Activated CD4-positive, alpha-beta T cell treated with anti-CD3 and anti-CD28 coated beads, Interleukin-2, amount 10 ng/mL, durations not matched to agents 7 days and 5 days (primary cell): ENCODE measurements at regions not wholly inside any gene's neighbourhood (a gene's known extent, or its start where the extent isn't known, plus 50 kb on each side); places are given as distances from the start of the nearest gene placed in this dataset.

Experiments
- CTCF ChIA-PET: fragments of 350-600 bp; sonication (Branson Sonifier 250); formaldehyde crosslinking; loops from one replicate; lab custom pipeline; 2021; ENCODE audit warnings: antibody characterized with exemption; lab: Charles Lee
- POLR2A ChIA-PET: fragments of 350-600 bp; sonication (Branson Sonifier 250); formaldehyde crosslinking; loops from one replicate; lab custom pipeline; 2021; ENCODE audit warnings: antibody characterized with exemption; lab: Charles Lee
- DNase-seq: peaks from one replicate; pipeline ENCODE4 v3.0.0-alpha.2; 2020
- H3K27ac Mint-ChIP-seq: one replicate; pipeline ENCODE4 v1.8.0; 2021; ENCODE audit warnings: mild to moderate bottlenecking, moderate library complexity, mixed read lengths
- H3K27me3 Mint-ChIP-seq: one replicate; pipeline ENCODE4 v1.8.0; 2021; ENCODE audit warnings: mixed read lengths
- H3K36me3 Mint-ChIP-seq: one replicate; pipeline ENCODE4 v1.8.0; 2021; ENCODE audit warnings: low read depth, mixed read lengths
- H3K4me1 Mint-ChIP-seq: one replicate; pipeline ENCODE4 v1.8.0; 2021; ENCODE audit warnings: mixed read lengths
- H3K4me3 Mint-ChIP-seq: one replicate; pipeline ENCODE4 v1.8.0; 2021; ENCODE audit warnings: mild to moderate bottlenecking, moderate library complexity, mixed read lengths
- H3K9me3 Mint-ChIP-seq: one replicate; pipeline ENCODE4 v1.8.0; 2021; ENCODE audit warnings: mixed read lengths

DNA sequence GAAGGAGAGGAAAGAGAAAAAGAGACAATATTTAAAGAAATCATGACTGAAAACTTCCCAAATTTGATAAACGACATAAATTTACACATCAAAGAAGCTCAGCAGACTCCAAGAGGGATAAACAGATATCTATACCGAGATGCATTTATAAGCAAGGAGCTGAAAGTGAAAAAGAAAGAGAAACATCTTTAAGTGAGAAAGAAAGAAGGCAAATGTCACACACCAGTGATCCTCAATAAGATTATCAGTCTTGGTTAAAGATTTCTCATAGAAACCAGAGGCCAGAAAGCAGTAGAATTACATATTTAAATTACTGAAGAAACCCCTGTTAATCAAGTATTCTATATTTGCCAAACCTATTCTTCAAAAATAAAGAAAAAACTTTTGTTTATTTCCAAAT is 424.2 kb downstream of the SLC16A7 start:
- H3K27ac Mint-ChIP-seq, result no peak overlapping the region
- H3K36me3 Mint-ChIP-seq, result no peaks in the 10 kb centered on the region
- CTCF ChIA-PET, result interaction anchor here (0.7 kb wide), 1 partner anchor 140 kb away, joined by 3 read pairs; no protein-coding TSS in a partner anchor
- no peaks in the 10 kb centered on the region for H3K9me3 Mint-ChIP-seq
- H3K4me1 Mint-ChIP-seq, result no peaks in the 10 kb centered on the region
- no peaks in the 10 kb centered on the region for H3K27me3 Mint-ChIP-seq
- DNase-seq, result no peak
- H3K4me3 Mint-ChIP-seq, result no peak overlapping the region
- POLR2A ChIA-PET, result no interaction called here

- no peaks in the 10 kb centered on the region for H3K4me1 Mint-ChIP-seq
- no peak overlapping the region for H3K4me3 Mint-ChIP-seq
- DNase-seq, result no peak
- ChIA-PET CTCF (no interaction called here), POLR2A (no interaction called here)
- no peaks in the 10 kb centered on the region for H3K27me3 Mint-ChIP-seq
- H3K27ac Mint-ChIP-seq, result no peak overlapping the region
- H3K9me3 Mint-ChIP-seq, result no peaks in the 10 kb centered on the region
- no peaks in the 10 kb centered on the region for H3K36me3 Mint-ChIP-seq
Measured at GRCh38 chr12:60021235-60021634, 425.4 kb downstream of the SLC16A7 start.

DNA sequence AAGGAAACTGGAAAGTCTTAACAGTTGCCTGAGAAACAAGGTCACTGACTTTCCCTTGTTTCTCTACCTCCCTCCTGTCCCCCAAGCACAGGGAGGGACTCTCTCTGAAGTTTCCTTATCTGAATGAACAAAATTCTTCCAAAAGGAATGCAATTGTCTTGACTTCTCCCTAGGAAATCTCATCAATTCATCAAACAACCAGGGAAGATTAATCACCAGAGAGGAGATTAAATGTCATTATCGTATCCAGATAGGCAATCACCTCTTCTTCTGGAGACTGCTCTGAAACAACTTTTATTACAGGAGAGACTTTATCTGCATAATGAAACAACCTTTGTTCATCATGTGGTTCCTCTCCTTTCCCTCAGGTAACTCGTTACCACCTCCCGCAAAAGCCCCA is 431.4 kb downstream of the SLC16A7 start:
- Mint-ChIP-seq H3K27me3 (no peaks in the 10 kb centered on the region), H3K9me3 (peaks cover 1% of the 10 kb centered on the region), H3K27ac (no peak overlapping the region), H3K36me3 (no peaks in the 10 kb centered on the region), H3K4me1 (no peaks in the 10 kb centered on the region), H3K4me3 (no peak overlapping the region)
- DNase-seq, result no peak
- POLR2A ChIA-PET, result no interaction called here
- CTCF ChIA-PET, result no interaction called here

DNA sequence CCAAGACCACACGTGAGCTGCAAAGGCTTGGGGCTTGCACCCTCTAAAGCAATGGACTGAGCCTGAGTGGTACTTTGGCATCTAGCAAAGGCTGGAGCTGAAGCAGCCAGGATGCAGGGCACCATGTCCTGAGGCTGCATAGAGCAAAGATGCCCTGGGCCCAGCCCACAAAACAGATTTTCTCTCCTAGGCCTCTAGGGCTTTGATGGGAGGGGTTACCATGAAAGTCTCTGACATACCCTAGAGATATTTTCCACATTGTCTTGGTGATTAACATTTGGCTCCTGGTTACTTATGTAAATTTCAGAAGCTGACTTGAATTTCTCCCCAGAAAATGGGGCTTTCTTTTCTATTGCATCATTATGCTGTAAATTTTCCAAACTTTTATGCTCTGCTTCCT is 438.3 kb downstream of the SLC16A7 start:
- POLR2A ChIA-PET, result no interaction called here
- Mint-ChIP-seq H3K9me3 (peaks cover 5% of the 10 kb centered on the region), H3K27me3 (no peaks in the 10 kb centered on the region), H3K36me3 (no peaks in the 10 kb centered on the region), H3K4me1 (no peaks in the 10 kb centered on the region), H3K27ac (no peak overlapping the region), H3K4me3 (no peak overlapping the region)
- CTCF ChIA-PET, result no interaction called here
- DNase-seq, result no peak

DNA sequence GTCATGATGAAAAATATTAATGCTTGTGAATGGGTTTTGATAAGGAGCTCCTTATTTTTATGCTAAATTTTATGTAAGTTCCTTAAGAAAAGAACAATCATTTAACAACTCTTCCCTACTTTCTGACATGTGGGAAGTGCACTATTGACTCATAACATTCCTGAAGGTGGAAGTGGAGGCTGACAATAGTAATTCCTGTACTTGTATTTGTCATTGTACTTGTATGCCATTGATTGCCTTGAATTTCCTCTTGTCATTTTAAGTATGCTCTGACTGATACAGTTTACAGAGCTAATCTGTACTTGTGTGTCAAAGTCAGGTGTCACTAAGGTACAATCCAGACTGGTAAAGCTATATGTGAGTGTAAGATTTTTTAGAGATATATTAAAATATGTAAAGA is 440.0 kb downstream of the SLC16A7 start:
- Mint-ChIP-seq H3K4me3 (no peak overlapping the region), H3K36me3 (no peaks in the 10 kb centered on the region), H3K27ac (no peak overlapping the region), H3K27me3 (no peaks in the 10 kb centered on the region), H3K4me1 (no peaks in the 10 kb centered on the region), H3K9me3 (peaks cover 5% of the 10 kb centered on the region)
- POLR2A ChIA-PET, result no interaction called here
- no peak for DNase-seq
- CTCF ChIA-PET, result no interaction called here

- Mint-ChIP-seq H3K27me3 (no peaks in the 10 kb centered on the region), H3K9me3 (no peaks in the 10 kb centered on the region), H3K4me1 (no peaks in the 10 kb centered on the region), H3K36me3 (no peaks in the 10 kb centered on the region), H3K4me3 (no peak overlapping the region), H3K27ac (no peak overlapping the region)
- ChIA-PET POLR2A (no interaction called here), CTCF (no interaction called here)
- no peak for DNase-seq
Measured at GRCh38 chr12:60042835-60043234, 447.0 kb downstream of the SLC16A7 start.

DNA sequence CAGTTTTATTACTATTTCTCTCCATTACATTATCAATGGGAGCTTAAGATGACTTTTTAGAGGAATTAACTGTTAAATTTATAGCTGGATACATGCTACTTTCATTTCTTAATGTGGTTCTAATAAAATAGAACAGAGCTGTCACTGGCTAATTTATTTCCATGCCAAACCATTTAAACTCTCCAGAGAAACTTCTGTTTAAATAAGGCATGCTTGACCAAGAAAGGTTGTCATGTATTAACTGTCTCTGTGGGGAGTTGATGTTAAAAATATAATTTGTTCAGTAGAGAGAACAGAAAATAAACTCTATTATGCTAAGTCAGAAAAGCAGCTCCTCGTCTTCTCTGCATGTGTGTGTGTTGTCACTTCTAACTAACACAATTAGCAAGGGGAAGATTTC is 447.4 kb downstream of the SLC16A7 start:
- Mint-ChIP-seq H3K36me3 (no peaks in the 10 kb centered on the region), H3K27me3 (no peaks in the 10 kb centered on the region), H3K4me1 (no peaks in the 10 kb centered on the region), H3K9me3 (no peaks in the 10 kb centered on the region), H3K27ac (no peak overlapping the region), H3K4me3 (no peak overlapping the region)
- POLR2A ChIA-PET, result no interaction called here
- no peak for DNase-seq
- CTCF ChIA-PET, result no interaction called here

DNA sequence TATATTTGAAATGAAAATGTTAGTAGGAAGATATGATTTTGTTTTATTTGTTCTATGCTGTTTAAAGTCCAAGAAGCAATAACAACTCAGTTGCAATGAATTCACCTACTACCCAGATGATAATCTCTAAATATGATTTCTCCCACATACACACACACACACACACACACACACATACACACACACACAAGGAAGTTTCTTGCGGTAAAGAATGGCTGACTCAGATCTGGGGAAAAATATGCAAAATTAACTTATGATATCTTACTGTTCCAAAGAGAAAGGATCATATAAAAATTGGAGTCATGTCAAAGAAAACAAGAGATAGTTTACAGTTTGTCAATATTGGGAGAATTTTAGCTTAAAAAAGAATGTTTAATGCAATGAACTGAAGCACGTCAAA is 456.7 kb downstream of the SLC16A7 start:
- CTCF ChIA-PET, result no interaction called here
- no peak for DNase-seq
- Mint-ChIP-seq H3K9me3 (peaks cover 3% of the 10 kb centered on the region), H3K27me3 (no peaks in the 10 kb centered on the region), H3K4me1 (no peaks in the 10 kb centered on the region), H3K27ac (no peak overlapping the region), H3K36me3 (no peaks in the 10 kb centered on the region), H3K4me3 (no peak overlapping the region)
- POLR2A ChIA-PET, result no interaction called here

DNA sequence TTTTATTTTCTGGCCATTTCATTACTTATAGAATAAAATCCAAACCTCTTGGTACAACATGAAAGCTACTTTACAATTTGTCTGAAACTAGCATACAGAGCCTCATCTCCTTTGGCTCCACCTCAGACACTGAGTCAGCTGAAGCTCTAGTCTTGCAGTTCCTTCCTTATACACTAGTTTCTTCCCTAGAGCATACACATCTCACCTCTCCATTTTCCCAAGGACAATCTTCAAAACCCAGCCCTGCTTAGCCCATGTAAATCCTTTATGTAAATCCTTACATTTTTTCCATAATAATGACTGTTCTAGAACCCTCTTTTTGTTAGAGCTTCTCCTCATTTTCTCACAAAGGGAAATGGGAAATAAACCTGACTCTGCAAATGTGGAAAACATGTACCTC is 463.4 kb downstream of the SLC16A7 start:
- H3K4me3 Mint-ChIP-seq, result no peak overlapping the region
- H3K4me1 Mint-ChIP-seq, result no peaks in the 10 kb centered on the region
- H3K27ac Mint-ChIP-seq, result no peak overlapping the region
- H3K36me3 Mint-ChIP-seq, result no peaks in the 10 kb centered on the region
- POLR2A ChIA-PET, result no interaction called here
- DNase-seq, result no peak
- H3K27me3 Mint-ChIP-seq, result no peaks in the 10 kb centered on the region
- CTCF ChIA-PET, result no interaction called here
- no peaks in the 10 kb centered on the region for H3K9me3 Mint-ChIP-seq

DNA sequence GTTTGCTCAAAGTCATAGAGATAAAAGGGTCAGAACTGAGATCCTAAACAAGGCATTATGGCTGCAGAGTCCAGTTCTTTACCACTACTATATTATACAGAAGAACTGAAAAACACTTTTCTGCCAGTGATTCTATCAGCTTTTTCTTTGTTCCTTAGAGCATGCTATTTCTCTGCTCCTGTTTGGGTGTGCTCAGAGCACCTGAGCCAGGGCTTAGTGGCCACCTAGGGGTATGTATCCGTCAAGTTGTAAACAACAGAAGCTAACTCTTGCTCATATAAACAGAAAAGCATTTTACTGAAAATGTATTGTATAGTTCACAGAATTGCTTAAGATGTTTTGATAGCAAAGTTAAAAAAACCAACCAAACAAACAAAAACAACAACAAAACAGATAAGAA is 470.8 kb downstream of the SLC16A7 start:
- no peak for DNase-seq
- CTCF ChIA-PET, result no interaction called here
- H3K9me3 Mint-ChIP-seq, result peaks cover 2% of the 10 kb centered on the region
- no peaks in the 10 kb centered on the region for H3K27me3 Mint-ChIP-seq
- POLR2A ChIA-PET, result no interaction called here
- H3K36me3 Mint-ChIP-seq, result no peaks in the 10 kb centered on the region
- H3K4me3 Mint-ChIP-seq, result no peak overlapping the region
- H3K4me1 Mint-ChIP-seq, result no peaks in the 10 kb centered on the region
- H3K27ac Mint-ChIP-seq, result no peak overlapping the region

DNA sequence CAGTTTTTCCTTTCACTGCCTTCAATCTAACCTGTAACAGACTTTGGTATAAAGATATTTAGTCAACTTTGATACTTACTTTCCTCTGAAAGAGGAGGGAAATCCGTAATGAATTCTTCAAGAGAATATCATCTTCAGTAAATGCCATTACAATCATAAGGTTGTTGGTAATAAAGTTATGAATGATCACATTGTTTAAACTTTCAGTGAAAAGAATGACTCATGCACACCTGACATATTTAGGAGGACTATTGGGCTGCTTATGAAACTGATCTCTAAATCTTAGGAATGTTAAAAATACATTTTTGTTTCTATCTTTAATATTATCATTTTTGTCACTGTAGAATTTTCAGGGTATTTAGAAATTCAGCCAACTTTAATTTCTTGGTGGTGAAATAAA is 474.7 kb downstream of the SLC16A7 start:
- POLR2A ChIA-PET, result no interaction called here
- Mint-ChIP-seq H3K4me1 (no peaks in the 10 kb centered on the region), H3K36me3 (no peaks in the 10 kb centered on the region), H3K27me3 (no peaks in the 10 kb centered on the region), H3K9me3 (peaks cover 2% of the 10 kb centered on the region), H3K4me3 (no peak overlapping the region), H3K27ac (no peak overlapping the region)
- CTCF ChIA-PET, result no interaction called here
- DNase-seq, result no peak

DNA sequence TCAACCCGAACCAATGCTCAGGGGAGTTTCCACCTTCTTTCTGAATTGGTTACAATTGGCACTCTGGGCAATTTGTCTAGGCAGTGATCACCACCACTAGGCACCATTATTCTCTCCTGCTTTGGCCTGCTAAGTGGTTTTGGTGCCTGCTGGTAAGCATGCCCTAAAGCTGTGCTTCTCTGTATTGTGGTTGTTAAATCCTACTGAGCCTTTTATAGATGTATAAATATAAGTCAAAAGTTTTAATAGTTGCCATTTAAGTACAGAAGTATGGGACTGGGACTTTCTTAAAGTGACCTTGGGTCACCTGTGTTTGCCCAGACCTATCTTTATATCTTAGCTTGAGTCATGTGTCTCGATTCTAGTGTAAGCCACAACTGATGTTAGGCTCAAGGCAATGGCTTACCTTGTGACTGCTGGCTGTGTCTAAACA is 475.9 kb downstream of the SLC16A7 start:
- H3K4me3 Mint-ChIP-seq, result no peak overlapping the region
- CTCF ChIA-PET, result no interaction called here
- DNase-seq, result no peak
- no peak overlapping the region for H3K27ac Mint-ChIP-seq
- POLR2A ChIA-PET, result no interaction called here
- no peaks in the 10 kb centered on the region for H3K9me3 Mint-ChIP-seq
- no peaks in the 10 kb centered on the region for H3K27me3 Mint-ChIP-seq
- no peaks in the 10 kb centered on the region for H3K36me3 Mint-ChIP-seq
- H3K4me1 Mint-ChIP-seq, result no peaks in the 10 kb centered on the region

DNA sequence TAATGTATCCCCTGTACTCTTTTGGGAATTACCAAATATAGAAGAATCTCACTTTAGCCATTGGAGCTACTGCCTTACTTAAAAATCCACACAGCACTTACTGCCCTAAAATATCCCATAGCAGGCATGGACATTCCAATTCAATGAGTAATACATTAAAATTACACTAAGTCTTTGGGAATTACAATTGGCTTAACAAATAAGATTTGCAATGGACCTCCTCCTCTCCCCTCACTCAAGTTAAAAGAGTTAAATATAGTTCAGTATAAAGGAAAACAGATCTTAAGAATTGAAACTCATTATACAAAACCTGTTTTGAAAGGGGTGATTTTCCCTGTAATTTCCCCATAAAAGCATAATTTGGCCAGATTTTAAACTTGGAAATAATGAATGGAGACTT is 477.1 kb downstream of the SLC16A7 start:
- no peak overlapping the region for H3K27ac Mint-ChIP-seq
- no peaks in the 10 kb centered on the region for H3K9me3 Mint-ChIP-seq
- CTCF ChIA-PET, result no interaction called here
- H3K36me3 Mint-ChIP-seq, result no peaks in the 10 kb centered on the region
- DNase-seq, result no peak
- POLR2A ChIA-PET, result no interaction called here
- no peaks in the 10 kb centered on the region for H3K27me3 Mint-ChIP-seq
- H3K4me3 Mint-ChIP-seq, result no peak overlapping the region
- H3K4me1 Mint-ChIP-seq, result no peaks in the 10 kb centered on the region

DNA sequence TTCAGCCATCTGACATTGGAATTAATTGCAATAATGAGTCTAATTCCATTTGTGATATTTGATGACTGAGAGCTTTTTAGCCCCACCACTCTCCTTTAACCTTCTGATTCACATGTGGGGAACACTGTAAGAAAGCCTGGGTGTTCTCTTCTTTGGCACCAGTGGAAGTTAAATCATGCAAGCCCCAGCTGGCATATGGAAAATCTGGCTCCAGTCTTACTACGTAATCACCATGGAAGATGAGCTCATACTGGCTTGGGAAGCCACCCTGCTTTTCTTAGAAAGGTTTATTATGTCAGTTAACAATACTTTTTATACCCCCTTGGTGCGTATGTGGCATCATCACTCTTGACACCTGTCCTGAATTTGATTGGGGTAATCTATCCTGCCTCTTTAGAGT is 479.3 kb downstream of the SLC16A7 start:
- Mint-ChIP-seq H3K9me3 (no peaks in the 10 kb centered on the region), H3K36me3 (no peaks in the 10 kb centered on the region), H3K27ac (no peak overlapping the region), H3K4me3 (no peak overlapping the region), H3K27me3 (no peaks in the 10 kb centered on the region), H3K4me1 (no peaks in the 10 kb centered on the region)
- no peak for DNase-seq
- POLR2A ChIA-PET, result no interaction called here
- CTCF ChIA-PET, result no interaction called here
